DMS 273 (cell line): ENCODE measurements at regions not wholly inside any gene's neighbourhood (a gene's known extent, or its start where the extent isn't known, plus 50 kb on each side); places are given as distances from the start of the nearest gene placed in this dataset.
A peak's percentile ranks its signal among the peaks of the same experiment; 100 is the strongest.

Experiments
- DNase-seq: peaks from one replicate; lab custom pipeline; 2025; ENCODE audit not compliant: unreplicated experiment; lab: John Stamatoyannopoulos, UW

DNA sequence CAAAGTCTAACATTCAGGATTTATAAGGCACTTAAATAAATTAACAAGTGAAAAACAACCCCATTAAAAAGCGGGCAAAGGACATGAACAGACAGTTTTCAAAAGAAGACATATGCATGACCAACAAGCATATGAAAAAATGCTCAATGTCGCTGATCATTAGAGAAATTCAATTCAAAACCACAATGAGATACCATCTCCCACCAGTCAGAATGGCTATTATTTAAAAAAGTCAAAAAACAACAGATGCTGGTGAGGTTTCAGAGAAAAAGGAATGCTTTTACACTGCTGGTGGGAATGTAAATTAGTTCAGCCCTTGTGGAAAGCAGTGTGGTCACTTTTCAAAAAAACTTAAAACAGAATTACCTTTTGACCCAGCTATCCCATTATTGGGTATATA is 60.7 kb upstream of the BDKRB2 start:
- DNase-seq: no peak

DNA sequence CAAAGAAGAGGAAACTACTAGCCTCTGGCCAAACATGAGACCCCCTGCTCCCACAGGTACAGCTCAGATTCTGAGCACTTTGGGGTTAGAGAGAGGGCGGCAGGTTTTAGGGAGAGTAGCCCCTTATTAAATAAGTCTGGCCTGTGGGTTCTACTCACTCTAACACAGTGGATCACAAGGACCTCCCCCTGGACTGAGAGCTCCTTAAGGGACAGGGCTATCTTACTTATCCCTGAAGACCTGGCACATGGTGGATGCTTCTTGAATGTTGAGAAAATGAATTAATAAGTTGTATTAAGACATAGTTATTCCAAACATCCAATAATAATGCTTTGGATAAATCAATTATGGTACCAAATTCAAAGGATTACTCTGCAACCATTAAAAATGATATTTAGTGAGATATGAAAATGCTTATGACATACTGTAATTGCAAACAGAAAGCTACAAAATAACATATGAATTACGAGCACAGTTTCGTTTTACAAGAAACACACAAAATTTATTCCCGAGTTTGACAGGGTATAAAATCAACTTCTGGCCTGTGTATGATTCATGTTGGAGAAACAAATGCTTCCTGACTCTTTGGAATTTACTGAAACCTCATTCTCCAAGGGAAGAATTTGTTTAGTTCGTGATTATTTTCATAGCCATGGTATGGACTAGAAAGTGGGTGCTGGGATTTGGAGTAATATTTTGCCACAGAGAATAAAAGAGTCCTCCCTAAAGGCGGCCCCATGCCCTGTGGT is 59.3 kb upstream of the BDKRB2 start:
- no peak for DNase-seq

DNA sequence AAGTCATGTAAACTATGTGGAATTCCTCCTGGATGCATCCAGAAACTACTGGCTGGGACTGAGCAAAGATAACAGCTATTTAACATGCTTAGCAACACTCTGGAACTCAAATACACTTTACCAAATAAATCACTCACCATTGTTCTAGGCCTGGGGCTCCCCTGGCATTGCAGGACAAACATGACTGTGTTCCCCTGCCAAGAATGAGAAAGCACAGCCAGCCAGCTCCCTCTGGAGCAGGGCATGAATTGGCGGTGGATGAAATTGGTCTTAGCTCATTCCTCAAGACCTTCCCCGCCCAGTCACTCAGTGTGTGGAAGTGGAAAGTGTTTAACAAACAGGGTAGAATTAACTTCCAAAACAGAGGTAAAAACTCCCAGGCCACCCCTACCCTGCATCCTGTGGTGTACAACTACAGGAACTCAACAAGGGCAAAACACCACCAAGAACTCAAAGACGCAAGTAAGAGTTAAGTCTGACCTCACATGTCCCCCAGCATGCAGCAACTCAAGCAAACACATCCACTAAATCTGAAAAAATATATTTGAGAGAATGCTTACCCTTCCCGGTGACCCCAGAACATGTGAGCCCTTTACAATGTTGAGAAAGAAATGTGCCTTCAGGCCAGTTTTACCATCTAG is 58.4 kb upstream of the BDKRB2 start:
- DNase-seq: no peak

DNA sequence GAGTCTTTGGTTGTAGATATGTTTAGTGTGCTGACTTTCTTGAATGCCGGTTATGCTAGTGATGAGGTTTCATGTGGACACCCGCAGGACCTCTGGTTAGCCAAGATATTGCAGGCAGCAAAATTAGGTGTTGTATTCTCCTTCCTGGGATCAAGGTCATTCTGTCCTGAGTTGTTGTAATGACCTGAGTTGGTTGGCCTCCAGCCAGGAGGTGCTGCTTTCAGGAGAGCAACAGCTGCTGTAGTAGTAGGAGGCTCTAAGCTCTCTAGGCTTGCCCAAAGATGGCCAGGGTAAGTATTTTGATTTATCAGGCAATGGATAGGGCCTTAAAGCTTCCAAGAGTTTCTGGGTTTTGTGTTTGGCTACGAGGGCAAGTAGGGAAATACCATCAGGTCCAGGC is 56.0 kb upstream of the BDKRB2 start:
- peak; percentile 31 for DNase-seq

DNA sequence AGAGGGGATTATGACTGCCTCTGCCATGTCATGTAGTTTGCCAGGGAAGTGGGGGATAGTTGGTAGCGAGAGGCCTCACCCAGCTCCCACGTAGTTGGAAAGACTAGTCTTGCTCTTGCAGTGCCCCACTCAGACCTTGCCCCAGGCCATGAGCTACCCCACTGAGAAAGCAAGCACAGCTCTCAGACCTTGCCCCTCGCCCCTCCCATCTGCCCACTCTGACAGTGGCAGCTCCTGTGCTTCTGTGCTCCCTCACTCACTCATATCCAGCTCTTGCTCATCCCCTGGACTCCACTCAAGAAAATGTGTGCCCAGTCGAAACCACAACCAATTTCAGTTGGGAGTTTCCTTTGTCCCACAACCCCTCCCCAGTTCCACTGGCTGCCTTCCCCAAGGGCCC is 55.5 kb upstream of the BDKRB2 start:
- no peak for DNase-seq

DNA sequence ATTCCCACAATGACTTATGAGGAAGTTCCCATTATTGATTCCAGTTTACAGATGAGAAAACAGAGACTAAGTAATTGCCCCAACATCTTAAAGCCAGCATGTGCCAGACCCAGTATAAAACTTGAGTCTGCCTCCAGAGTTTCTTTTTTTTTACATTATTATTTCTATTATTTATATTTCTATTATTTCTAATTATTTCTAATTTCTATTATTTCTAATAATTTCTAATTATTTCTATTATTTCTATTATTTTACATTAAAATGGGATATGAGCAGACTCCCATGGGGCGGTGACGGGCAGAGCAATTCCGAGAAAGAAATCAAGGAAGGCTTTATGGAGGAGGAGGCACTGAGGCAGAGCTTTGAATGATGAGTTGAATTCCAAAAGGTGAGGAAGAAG is 54.4 kb upstream of the BDKRB2 start:
- DNase-seq: no peak

DNA sequence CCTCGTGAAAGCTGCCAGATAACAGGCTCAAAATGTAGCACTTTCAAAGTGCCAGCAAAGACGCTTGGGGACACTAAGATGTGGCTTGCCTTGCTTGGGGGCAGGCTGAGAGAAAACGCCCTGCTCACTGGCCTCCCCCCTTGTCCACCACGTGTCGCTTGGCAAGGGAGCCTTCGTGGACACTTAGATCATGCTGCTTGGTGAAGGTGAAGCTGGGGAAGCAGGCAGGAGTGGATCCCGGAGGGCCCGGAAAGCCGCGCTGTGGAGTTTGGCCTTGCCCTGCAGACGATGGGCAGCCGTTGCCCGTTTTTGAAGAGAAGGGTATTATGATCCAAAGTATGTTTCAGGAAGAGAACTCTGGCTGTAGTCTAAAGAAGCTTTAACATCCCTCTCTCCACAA is 53.4 kb upstream of the BDKRB2 start:
- no peak for DNase-seq

DNA sequence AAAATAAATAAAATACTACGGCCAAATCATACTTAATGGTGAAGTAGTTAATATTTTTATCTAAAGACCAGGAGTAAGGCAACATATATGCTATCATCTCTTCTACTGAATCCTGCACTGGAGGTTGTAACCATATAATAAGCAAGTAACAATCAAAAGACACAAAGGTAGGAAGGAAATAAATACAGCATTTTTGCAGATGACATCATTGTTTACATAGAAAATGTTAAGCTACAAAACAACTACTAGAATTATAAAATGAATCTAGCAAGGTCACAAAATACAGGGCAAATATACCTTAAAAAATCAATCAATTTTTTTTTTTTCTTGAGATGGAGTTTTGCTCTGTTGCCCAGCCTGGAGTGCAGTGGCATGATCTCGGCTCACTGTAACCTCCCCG is 51.6 kb upstream of the BDKRB2 start:
- DNase-seq: no peak
